HEK293 (cell line): ENCODE measurements at regions not wholly inside any gene's neighbourhood (a gene's known extent, or its start where the extent isn't known, plus 50 kb on each side); places are given as distances from the start of the nearest gene placed in this dataset.

ENCODE experiments used
- CTCF ChIP-seq: fragments of 450-650 bp; formaldehyde crosslinking; IDR thresholded peaks from 2 replicates; pipeline ENCODE4 v1.5.1; 2016; ENCODE audit warnings: missing biosample characterization, missing genetic modification characterization
- SCRT1 ChIP-seq: fragments of 450-650 bp; formaldehyde crosslinking; IDR thresholded peaks from 2 replicates; pipeline ENCODE4 v1.5.1; 2016; ENCODE audit warnings: missing biosample characterization, missing genetic modification characterization, borderline replicate concordance
- ZNF366 ChIP-seq: fragments of 450-650 bp; formaldehyde crosslinking; conservative IDR thresholded peaks from 2 replicates; pipeline ENCODE4 v1.5.1; 2016; ENCODE audit warnings: missing biosample characterization, missing genetic modification characterization
- ZNF513 ChIP-seq: fragments of 450-650 bp; IDR thresholded peaks from 2 replicates; pipeline ENCODE4 v1.5.1; 2018; ENCODE audit warnings: missing biosample characterization, missing genetic modification characterization
- ZNF555 ChIP-seq: fragments of 450-650 bp; formaldehyde crosslinking; conservative IDR thresholded peaks from 2 replicates; pipeline ENCODE4 v1.5.1; 2017; ENCODE audit warnings: missing biosample characterization, mild to moderate bottlenecking, missing genetic modification characterization, inconsistent platforms
- ZNF785 ChIP-seq: fragments of 450-650 bp; formaldehyde crosslinking; IDR thresholded peaks from 2 replicates; pipeline ENCODE4 v1.5.1; 2016; ENCODE audit warnings: missing biosample characterization, missing genetic modification characterization
- TF ChIP-seq, protein P1 (sequence below): fragments of 450-650 bp; formaldehyde crosslinking; IDR thresholded peaks from 2 replicates; pipeline ENCODE4 v1.5.1; 2016; ENCODE audit warnings: missing biosample characterization, missing genetic modification characterization

- no peak for TF ChIP-seq ZNF366 (tag by site-specific recombination)
- no peak for TF ChIP-seq CTCF
- TF ChIP-seq, protein P1, sequence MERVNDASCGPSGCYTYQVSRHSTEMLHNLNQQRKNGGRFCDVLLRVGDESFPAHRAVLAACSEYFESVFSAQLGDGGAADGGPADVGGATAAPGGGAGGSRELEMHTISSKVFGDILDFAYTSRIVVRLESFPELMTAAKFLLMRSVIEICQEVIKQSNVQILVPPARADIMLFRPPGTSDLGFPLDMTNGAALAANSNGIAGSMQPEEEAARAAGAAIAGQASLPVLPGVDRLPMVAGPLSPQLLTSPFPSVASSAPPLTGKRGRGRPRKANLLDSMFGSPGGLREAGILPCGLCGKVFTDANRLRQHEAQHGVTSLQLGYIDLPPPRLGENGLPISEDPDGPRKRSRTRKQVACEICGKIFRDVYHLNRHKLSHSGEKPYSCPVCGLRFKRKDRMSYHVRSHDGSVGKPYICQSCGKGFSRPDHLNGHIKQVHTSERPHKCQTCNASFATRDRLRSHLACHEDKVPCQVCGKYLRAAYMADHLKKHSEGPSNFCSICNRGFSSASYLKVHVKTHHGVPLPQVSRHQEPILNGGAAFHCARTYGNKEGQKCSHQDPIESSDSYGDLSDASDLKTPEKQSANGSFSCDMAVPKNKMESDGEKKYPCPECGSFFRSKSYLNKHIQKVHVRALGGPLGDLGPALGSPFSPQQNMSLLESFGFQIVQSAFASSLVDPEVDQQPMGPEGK (tag by site-specific recombination): no peak
- TF ChIP-seq ZNF555 (tag by site-specific recombination): no peak
- TF ChIP-seq ZNF785 (tag by site-specific recombination): no peak
- no peak for TF ChIP-seq ZNF513 (tag by site-specific recombination)
- no peak for TF ChIP-seq SCRT1 (tag by site-specific recombination)
Measured at GRCh38 chr7:42460148-42460547, 223.1 kb upstream of the GLI3 start.
